BE2C (cell line): ENCODE measurements at regions not wholly inside any gene's neighbourhood (a gene's known extent, or its start where the extent isn't known, plus 50 kb on each side); places are given as distances from the start of the nearest gene placed in this dataset.

ENCODE experiments used
- DNase-seq: peaks from one replicate; pipeline ENCODE4 v3.0.0-alpha.2; 2020
- H3K27me3 ChIP-seq: fragments of 250-450 bp; sonication (Bioruptor Pico); 2 replicates; pipeline ENCODE4 v1.5.1; 2020; ENCODE audit warnings: mild to moderate bottlenecking
- H3K36me3 ChIP-seq: fragments of 250-450 bp; sonication (Bioruptor Pico); 2 replicates; pipeline ENCODE4 v1.5.1; 2020; ENCODE audit warnings: mild to moderate bottlenecking
- H3K4me1 ChIP-seq: fragments of 250-450 bp; sonication (Bioruptor Pico); 2 replicates; pipeline ENCODE4 v1.5.1; 2020
- H3K4me3 ChIP-seq: 2 replicates; pipeline ENCODE4 v1.5.1; 2011; ENCODE audit warnings: low read depth, low read length
- H3K9me3 ChIP-seq: fragments of 250-450 bp; sonication (Bioruptor Pico); 2 replicates; pipeline ENCODE4 v1.5.1; 2020
- TF ChIP-seq, protein P1 (sequence below): IDR thresholded peaks from 2 replicates; pipeline ENCODE4 v1.5.1; 2012; ENCODE audit warnings: mild to moderate bottlenecking, low read depth, low read length

DNA sequence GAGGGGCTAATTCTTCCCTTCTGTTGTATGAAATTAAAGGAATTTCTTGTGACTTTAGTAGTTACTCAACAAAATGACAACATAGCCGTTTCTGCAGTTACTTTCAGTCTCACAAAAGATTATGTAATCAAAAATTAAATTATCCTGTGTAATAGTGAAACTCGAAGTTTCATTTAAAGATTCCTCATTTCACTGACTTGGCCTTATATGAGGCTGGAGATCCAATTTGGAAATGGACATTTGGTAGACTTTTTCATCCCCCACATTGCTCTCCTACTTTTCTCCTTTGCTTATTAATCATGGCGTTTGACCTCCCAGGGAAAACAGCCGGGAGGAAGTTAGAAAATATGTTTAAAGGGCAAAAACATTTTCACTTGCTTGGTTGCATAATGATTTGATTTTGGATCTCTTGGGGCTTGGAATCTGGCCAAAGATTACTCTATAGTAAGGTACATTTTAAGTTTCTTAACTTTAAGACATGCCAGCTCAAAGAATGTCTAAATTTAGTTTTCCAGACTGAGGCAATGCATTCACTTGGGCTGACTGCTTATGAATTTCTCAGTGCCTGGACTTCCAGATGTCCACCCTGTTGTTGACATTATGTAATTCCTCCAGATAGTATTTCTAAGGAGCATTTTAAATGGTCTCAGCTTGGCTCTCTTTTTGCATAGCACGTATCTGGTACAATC lies 1364.9 kb upstream of the MIR17HG start:
- H3K27me3 ChIP-seq = no peaks in the 10 kb centered on the region
- DNase-seq = no peak

DNA sequence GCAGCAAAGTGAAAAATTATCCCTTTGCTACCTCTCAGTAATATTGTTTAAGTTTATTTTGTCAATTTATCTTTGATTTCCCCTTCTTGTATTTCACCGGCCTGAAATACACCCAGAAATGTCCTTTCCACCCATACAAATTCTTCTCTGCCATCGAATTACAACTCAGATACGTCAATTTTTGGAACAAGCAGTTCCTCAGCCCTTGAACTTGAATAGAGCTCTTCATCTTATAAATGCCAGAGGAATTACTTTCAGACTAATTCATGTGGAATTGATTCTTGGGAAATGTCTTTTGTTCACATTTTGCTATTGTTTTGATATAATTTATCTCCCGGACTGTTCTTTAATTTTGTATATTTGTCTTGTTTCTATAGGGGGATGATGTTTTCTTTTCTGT lies 1359.3 kb upstream of the MIR17HG start:
- DNase-seq = no peak
- Histone ChIP-seq H3K27me3 (no peaks in the 10 kb centered on the region), H3K36me3 (no peaks in the 10 kb centered on the region), H3K4me1 (no peaks in the 10 kb centered on the region), H3K9me3 (no peaks in the 10 kb centered on the region), H3K4me3 (no peak overlapping the region)
- TF ChIP-seq, protein P1, sequence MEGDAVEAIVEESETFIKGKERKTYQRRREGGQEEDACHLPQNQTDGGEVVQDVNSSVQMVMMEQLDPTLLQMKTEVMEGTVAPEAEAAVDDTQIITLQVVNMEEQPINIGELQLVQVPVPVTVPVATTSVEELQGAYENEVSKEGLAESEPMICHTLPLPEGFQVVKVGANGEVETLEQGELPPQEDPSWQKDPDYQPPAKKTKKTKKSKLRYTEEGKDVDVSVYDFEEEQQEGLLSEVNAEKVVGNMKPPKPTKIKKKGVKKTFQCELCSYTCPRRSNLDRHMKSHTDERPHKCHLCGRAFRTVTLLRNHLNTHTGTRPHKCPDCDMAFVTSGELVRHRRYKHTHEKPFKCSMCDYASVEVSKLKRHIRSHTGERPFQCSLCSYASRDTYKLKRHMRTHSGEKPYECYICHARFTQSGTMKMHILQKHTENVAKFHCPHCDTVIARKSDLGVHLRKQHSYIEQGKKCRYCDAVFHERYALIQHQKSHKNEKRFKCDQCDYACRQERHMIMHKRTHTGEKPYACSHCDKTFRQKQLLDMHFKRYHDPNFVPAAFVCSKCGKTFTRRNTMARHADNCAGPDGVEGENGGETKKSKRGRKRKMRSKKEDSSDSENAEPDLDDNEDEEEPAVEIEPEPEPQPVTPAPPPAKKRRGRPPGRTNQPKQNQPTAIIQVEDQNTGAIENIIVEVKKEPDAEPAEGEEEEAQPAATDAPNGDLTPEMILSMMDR = no peak

More for the DNA sequence above, 1364.9 kb upstream of the MIR17HG start:
- no peaks in the 10 kb centered on the region for H3K4me1 ChIP-seq
- no peaks in the 10 kb centered on the region for H3K36me3 ChIP-seq
- no peaks in the 10 kb centered on the region for H3K9me3 ChIP-seq
- TF ChIP-seq, protein P1 = no peak
- no peak overlapping the region for H3K4me3 ChIP-seq

DNA sequence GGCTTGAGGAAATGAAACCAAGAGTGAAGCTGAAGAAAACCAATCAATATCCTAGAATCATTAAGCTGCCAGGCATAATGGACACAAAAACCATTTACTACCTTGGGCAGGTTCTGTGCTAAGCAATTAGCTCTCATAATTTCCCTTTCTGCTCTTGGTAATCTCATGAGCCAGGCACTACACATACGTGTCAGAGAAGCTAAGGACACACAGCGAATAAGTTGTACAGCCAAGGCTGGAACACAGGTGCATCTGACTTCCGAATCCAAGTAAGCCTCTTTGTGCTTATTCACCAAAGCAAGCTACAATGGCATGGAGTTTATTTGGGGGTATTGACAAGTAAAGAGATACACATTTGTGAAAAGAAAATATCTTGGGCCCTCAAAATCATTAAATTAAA lies 1343.9 kb upstream of the MIR17HG start:
- no peak for DNase-seq
- H3K36me3 ChIP-seq = no peaks in the 10 kb centered on the region
- TF ChIP-seq, protein P1 = no peak
- H3K4me1 ChIP-seq = peaks cover 3% of the 10 kb centered on the region; the same call in 1 of the 2 replicates
- H3K27me3 ChIP-seq = no peaks in the 10 kb centered on the region
- peaks cover 2% of the 10 kb centered on the region; the same call in 1 of the 2 replicates for H3K9me3 ChIP-seq
- H3K4me3 ChIP-seq = no peak overlapping the region

DNA sequence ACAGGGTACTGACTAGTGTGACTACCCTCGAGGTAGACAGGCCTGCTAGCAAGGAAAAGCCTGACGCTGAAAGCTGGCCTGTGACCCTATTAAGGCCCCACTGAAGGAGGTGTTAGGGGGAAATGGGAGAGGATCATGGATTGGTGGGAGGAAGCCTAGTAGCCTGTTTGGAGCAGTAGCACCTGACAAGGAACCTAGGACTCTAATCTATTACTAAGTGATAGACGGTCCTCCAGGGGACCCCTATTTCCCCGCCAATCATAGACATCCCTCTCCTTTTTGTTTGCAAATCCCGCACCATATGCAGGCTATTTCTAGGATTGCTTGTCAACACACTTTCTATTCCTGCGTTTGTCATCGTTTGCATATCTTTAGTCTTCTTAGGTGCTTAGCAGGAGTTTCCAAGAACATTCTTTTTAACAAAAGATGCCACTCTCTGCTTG lies 1338.8 kb upstream of the MIR17HG start:
- H3K9me3 ChIP-seq = no peaks in the 10 kb centered on the region
- H3K27me3 ChIP-seq = no peaks in the 10 kb centered on the region
- DNase-seq = no peak
- no peaks in the 10 kb centered on the region for H3K4me1 ChIP-seq
- no peaks in the 10 kb centered on the region for H3K36me3 ChIP-seq
- no peak overlapping the region for H3K4me3 ChIP-seq
- TF ChIP-seq, protein P1 = no peak

DNA sequence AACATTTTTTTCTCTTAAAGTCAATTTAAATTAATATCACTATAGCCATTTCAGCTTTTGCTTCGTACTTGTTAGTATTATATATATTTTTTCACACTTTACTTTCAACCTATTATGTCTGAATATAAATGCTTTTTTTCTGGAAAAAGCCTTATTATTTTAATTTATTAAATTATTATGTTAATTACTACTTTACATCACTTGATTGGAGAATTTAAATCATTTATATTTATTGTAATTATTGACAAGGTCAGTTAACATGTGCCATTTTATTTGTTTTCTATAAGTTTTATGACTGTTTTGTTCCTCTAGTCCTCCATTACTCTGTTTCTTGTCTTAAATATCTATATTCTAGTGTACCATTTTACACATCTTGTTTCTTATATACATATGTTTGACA lies 1333.4 kb upstream of the MIR17HG start:
- no peaks in the 10 kb centered on the region; the same call in 1 of the 2 replicates for H3K4me1 ChIP-seq
- DNase-seq = no peak
- TF ChIP-seq, protein P1 = no peak
- no peaks in the 10 kb centered on the region for H3K36me3 ChIP-seq
- H3K4me3 ChIP-seq = no peak overlapping the region
- H3K27me3 ChIP-seq = no peaks in the 10 kb centered on the region
- H3K9me3 ChIP-seq = no peaks in the 10 kb centered on the region

DNA sequence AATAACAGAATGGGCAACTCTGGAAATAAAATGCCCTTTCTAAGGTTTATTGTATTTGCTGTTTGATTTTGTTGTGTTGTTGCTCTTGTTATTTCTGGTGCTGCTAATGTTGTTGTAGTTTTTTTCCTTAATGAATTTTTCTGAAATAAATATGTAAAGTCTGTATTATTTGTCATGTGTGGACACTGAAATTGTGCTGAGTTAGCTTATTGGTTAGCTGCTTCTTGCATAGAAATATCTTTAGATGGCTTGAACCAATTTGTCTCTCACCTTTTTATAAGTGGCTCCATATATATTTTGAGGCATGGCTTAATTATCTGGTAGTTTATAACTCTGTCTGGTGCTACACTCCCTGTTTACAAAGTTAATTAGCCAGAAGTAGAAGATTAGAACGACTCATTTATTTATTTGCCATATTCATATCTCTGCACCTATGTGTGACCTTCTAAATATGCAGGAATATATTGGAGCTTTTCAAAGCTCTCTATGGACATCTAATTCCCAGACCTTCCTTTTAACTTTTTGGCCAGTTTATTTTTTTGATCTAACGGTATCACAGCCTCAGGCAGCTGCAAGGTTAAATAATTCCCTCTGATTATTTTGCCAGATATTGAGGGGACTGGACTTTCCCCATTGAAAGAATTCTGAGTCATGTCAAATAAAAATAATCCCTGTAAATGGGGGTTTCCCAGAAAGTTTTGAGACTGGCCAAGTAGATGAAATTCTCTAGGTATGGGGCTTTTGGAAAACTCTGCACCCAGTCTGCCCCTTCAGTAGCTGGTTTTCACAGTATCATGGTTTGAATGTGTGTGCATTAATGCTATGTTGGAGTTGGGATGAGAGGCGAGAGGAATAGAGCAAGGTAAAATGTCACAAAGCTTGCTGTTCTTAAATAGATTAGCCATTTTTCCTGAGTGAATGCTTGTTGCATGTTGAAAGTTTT lies 1331.7 kb upstream of the MIR17HG start:
- TF ChIP-seq, protein P1 = no peak
- Histone ChIP-seq H3K27me3 (no peaks in the 10 kb centered on the region), H3K4me1 (no peaks in the 10 kb centered on the region; the same call in 1 of the 2 replicates), H3K9me3 (no peaks in the 10 kb centered on the region), H3K4me3 (no peak overlapping the region), H3K36me3 (no peaks in the 10 kb centered on the region)
- DNase-seq = no peak
